ENCODE measurements at regions not wholly inside any gene's neighbourhood (a gene's known extent, or its start where the extent isn't known, plus 50 kb on each side); places are given as distances from the start of the nearest gene placed in this dataset.

- Mint-ChIP-seq H3K4me1 (no peaks in the 10 kb centered on the region), H3K27me3 (ENCODE audit: low read depth in 3 of 3) (no peaks in the 10 kb centered on the region), H3K36me3 (no peaks in the 10 kb centered on the region), H3K4me3 (no peak overlapping the region), H3K27ac (no peak overlapping the region), H3K9me3 (peaks cover 0 to 3% (median 0%) of the 10 kb centered on the region in 7 donors)
- H3K4me3 ChIP-seq (replicated peaks in 1 of 3; ENCODE audit: low read depth in 2 of 3, low read length in 3 of 3), result no peak overlapping the region
- H3K27ac ChIP-seq (ENCODE audit: low read depth in 1 of 2, low read length in 2 of 2), result no peak overlapping the region
- DNase-seq, result no peak
- no peaks in the 10 kb centered on the region for H3K9me3 ChIP-seq (replicated peaks in 1 of 2; ENCODE audit: control insufficient read depth in 1 of 2, insufficient read depth in 1 of 2, low read length in 2 of 2)
- H3K27me3 ChIP-seq (ENCODE audit: control insufficient read depth in 2 of 2, insufficient read depth in 2 of 2, low read length in 2 of 2), result no peaks in the 10 kb centered on the region
- intact Hi-C loops (cut with micrococcal nuclease), result no loop called here
- TF ChIP-seq CTCF (IDR thresholded peaks at IDR 0.05), result no peak
- whole genome bisulfite sequencing (ENCODE audit: insufficient coverage), result no CpG with 5 or more reads among the region's 2 CpGs
- H3K79me2 ChIP-seq (ENCODE audit: insufficient read depth, low read length), result no peaks in the 10 kb centered on the region
- H2AFZ ChIP-seq (ENCODE audit: insufficient read depth, low read depth, low read length, poor library complexity, severe bottlenecking), result no peak overlapping the region
- no peak overlapping the region for H3K9ac ChIP-seq (ENCODE audit: insufficient read depth, low read length, poor library complexity, severe bottlenecking)
- H3K36me3 ChIP-seq (replicated peaks in 1 of 2; ENCODE audit: control insufficient read depth in 1 of 2, insufficient read depth in 2 of 2, low read length in 2 of 2), result no peaks in the 10 kb centered on the region
- no peak overlapping the region for H3K4me2 ChIP-seq (replicated peaks; ENCODE audit: extremely low read depth, low read length, poor library complexity, severe bottlenecking)
- H3K4me1 ChIP-seq (ENCODE audit: control insufficient read depth in 1 of 2, insufficient read depth in 2 of 2, low read length in 2 of 2), result no peaks in the 10 kb centered on the region
- no peaks in the 10 kb centered on the region for H4K20me1 ChIP-seq (ENCODE audit: insufficient read depth, low read length)
Measured at GRCh38 chr6:126198631-126199030, 141.3 kb upstream of the CENPW start.

- Histone ChIP-seq H3K27ac (ENCODE audit: low read depth in 1 of 2, low read length in 2 of 2) (no peak overlapping the region), H3K9me3 (replicated peaks in 1 of 2; ENCODE audit: control insufficient read depth in 1 of 2, insufficient read depth in 1 of 2, low read length in 2 of 2) (no peaks in the 10 kb centered on the region), H3K9ac (ENCODE audit: insufficient read depth, low read length, poor library complexity, severe bottlenecking) (no peak overlapping the region), H3K36me3 (replicated peaks in 1 of 2; ENCODE audit: control insufficient read depth in 1 of 2, insufficient read depth in 2 of 2, low read length in 2 of 2) (no peaks in the 10 kb centered on the region), H3K27me3 (ENCODE audit: control insufficient read depth in 2 of 2, insufficient read depth in 2 of 2, low read length in 2 of 2) (no peaks in the 10 kb centered on the region), H3K4me1 (ENCODE audit: control insufficient read depth in 1 of 2, insufficient read depth in 2 of 2, low read length in 2 of 2) (no peaks in the 10 kb centered on the region), H3K4me3 (replicated peaks in 1 of 3; ENCODE audit: low read depth in 2 of 3, low read length in 3 of 3) (no peak overlapping the region), H3K79me2 (ENCODE audit: insufficient read depth, low read length) (no peaks in the 10 kb centered on the region), H3K4me2 (replicated peaks; ENCODE audit: extremely low read depth, low read length, poor library complexity, severe bottlenecking) (no peak overlapping the region), H2AFZ (ENCODE audit: insufficient read depth, low read depth, low read length, poor library complexity, severe bottlenecking) (no peak overlapping the region), H4K20me1 (ENCODE audit: insufficient read depth, low read length) (no peaks in the 10 kb centered on the region)
- TF ChIP-seq CTCF (IDR thresholded peaks at IDR 0.05), result no peak
- no CpG with 5 or more reads among the region's 1 CpG for WGBS (ENCODE audit: insufficient coverage)
- Mint-ChIP-seq H3K36me3 (no peaks in the 10 kb centered on the region), H3K4me3 (no peak overlapping the region), H3K9me3 (no peaks in the 10 kb centered on the region), H3K27ac (no peak overlapping the region), H3K4me1 (no peaks in the 10 kb centered on the region), H3K27me3 (ENCODE audit: low read depth in 3 of 3) (no peaks in the 10 kb centered on the region)
- DNase-seq, result no peak
- intact Hi-C loops (cut with micrococcal nuclease), result no loop called here
Measured at GRCh38 chr6:126199466-126199865, 140.4 kb upstream of the CENPW start.
